GM12874 (cell line): ENCODE measurements at regions not wholly inside any gene's neighbourhood (a gene's known extent, or its start where the extent isn't known, plus 50 kb on each side); places are given as distances from the start of the nearest gene placed in this dataset.

Experiments
- CTCF ChIP-seq: IDR thresholded peaks from 2 replicates; pipeline ENCODE4 v1.5.1; 2011; ENCODE audit warnings: low read depth, mild to moderate bottlenecking, control low read depth, low read length, moderate library complexity; ENCODE audit not compliant: insufficient read depth

GRCh38 chr5:149435015-149435376 lies 55.9 kb upstream of the IL17B start:
- no peak for TF ChIP-seq CTCF

- TF ChIP-seq CTCF: peak; percentile 82
These were observed 55.3 kb upstream of the IL17B start for GRCh38 chr5:149434162-149435014.

GRCh38 chr5:149433524-149434131 lies 54.5 kb upstream of the IL17B start:
- TF ChIP-seq CTCF: no peak

GRCh38 chr5:149432911-149433401 lies 53.9 kb upstream of the IL17B start:
- no peak for TF ChIP-seq CTCF

GRCh38 chr5:149432376-149432775 lies 53.3 kb upstream of the IL17B start:
- no peak for TF ChIP-seq CTCF

GRCh38 chr5:149429839-149430721 lies 51.0 kb upstream of the IL17B start:
- no peak for TF ChIP-seq CTCF
